Endothelial cell of umbilical vein (primary cell): ENCODE measurements at regions not wholly inside any gene's neighbourhood (a gene's known extent, or its start where the extent isn't known, plus 50 kb on each side); places are given as distances from the start of the nearest gene placed in this dataset.

Source experiments
- BruUV-seq: library from RNA; stranded (reverse); fragments of 400-500 nt; replicated peaks from 2 replicates; lab custom pipeline; 2021; lab: Mats Ljungman, UMichigan
- CTCF ChIA-PET: fragments of 300-600, 350-600 bp; sonication (Branson Sonifier 250); formaldehyde crosslinking; loops from one replicate; lab custom pipeline; 2021; ENCODE audit warnings: antibody characterized with exemption, inconsistent platforms; lab: Charles Lee
- POLR2A ChIA-PET: fragments of 300-600, 350-600 bp; sonication (Branson Sonifier 250); formaldehyde crosslinking; loops from one replicate; lab custom pipeline; 2021; ENCODE audit warnings: antibody characterized with exemption, inconsistent platforms; lab: Charles Lee
- DNase-seq: peaks from one replicate; pipeline ENCODE4 v3.0.0-alpha.2; 2011; ENCODE audit warnings: low read depth, low spot score
- FAIRE-seq: peaks from 2 replicates; lab custom pipeline; 2011; peaks lifted over from hg19 to GRCh38; lab: Jason Lieb, UNC
- H2AFZ ChIP-seq: 2 replicates; pipeline ENCODE4 v1.6.0; 2012; ENCODE audit warnings: low read depth, low read length, control low read depth, inconsistent platforms
- H3K27ac ChIP-seq: 2 replicates; pipeline ENCODE4 v1.5.1; 2011; ENCODE audit warnings: low read depth, mild to moderate bottlenecking, control low read depth, low read length, moderate library complexity; ENCODE audit not compliant: insufficient read depth
- H3K27me3 ChIP-seq, 2 experiments: 2 replicates each; pipeline versions ENCODE4 v1.6.0 to v1.6.1; 2011; ENCODE audit warnings: low read length in 2 of 2, mixed read lengths in 1 of 2; ENCODE audit not compliant: control insufficient read depth in 2 of 2, insufficient read depth in 2 of 2
- H3K36me3 ChIP-seq, 2 experiments: 2 replicates in 1 of 2; 3 replicates in 1 of 2; pipeline ENCODE4 v1.5.1; 2011; ENCODE audit warnings: low read length in 2 of 2, mild to moderate bottlenecking in 1 of 2, moderate library complexity in 1 of 2; ENCODE audit not compliant: control insufficient read depth in 2 of 2, insufficient read depth in 2 of 2; ENCODE audit errors: extremely low read depth in 1 of 2
- H3K4me1 ChIP-seq: 3 replicates; pipeline ENCODE4 v1.5.1; 2011; ENCODE audit warnings: mild to moderate bottlenecking, low read length; ENCODE audit not compliant: control insufficient read depth, insufficient read depth; ENCODE audit errors: extremely low read depth
- H3K4me2 ChIP-seq: 2 replicates; pipeline ENCODE4 v1.6.1; 2011; ENCODE audit warnings: low read length, control low read depth, mixed read lengths; ENCODE audit not compliant: insufficient read depth
- H3K4me3 ChIP-seq, 3 experiments: fragments of 200-600 bp in 1 of 3; sonication (generic), shearing (Covaris generic) in 1 of 3; replicated peaks in 1 of 3; 2 replicates each; pipeline ENCODE4 v1.5.1; 2011 to 2016; ENCODE audit warnings: control low read depth in 3 of 3, low read length in 3 of 3, mild to moderate bottlenecking in 2 of 3, inconsistent platforms in 1 of 3, low read depth in 1 of 3, moderate library complexity in 1 of 3; ENCODE audit not compliant: insufficient read depth in 1 of 3
- H3K79me2 ChIP-seq: 2 replicates; pipeline ENCODE4 v1.6.0; 2012; ENCODE audit warnings: low read length, inconsistent platforms; ENCODE audit not compliant: control insufficient read depth, insufficient read depth
- H3K9ac ChIP-seq: replicated peaks from 2 replicates; pipeline ENCODE3; 2011; ENCODE audit warnings: low read length, control low read depth; ENCODE audit not compliant: insufficient read depth; ENCODE audit errors: extremely low read depth
- H3K9me1 ChIP-seq: replicated peaks from 3 replicates; pipeline ENCODE4 v1.6.0; 2011; ENCODE audit warnings: mild to moderate bottlenecking, low read length; ENCODE audit not compliant: control insufficient read depth, insufficient read depth; ENCODE audit errors: extremely low read depth
- H3K9me3 ChIP-seq: replicated peaks from 2 replicates; pipeline ENCODE4 v1.5.1; 2012; ENCODE audit warnings: low read length, inconsistent platforms; ENCODE audit not compliant: control insufficient read depth, insufficient read depth
- H4K20me1 ChIP-seq: replicated peaks from 2 replicates; pipeline ENCODE3; 2011; ENCODE audit warnings: mild to moderate bottlenecking, low read length; ENCODE audit not compliant: control insufficient read depth, insufficient read depth; ENCODE audit errors: extremely low read depth
- EZH2 ChIP-seq: IDR thresholded peaks from 2 replicates; pipeline ENCODE4 v1.6.1; 2012; ENCODE audit warnings: borderline replicate concordance, low read depth, mild to moderate bottlenecking, moderate library complexity, low read length, inconsistent platforms; ENCODE audit not compliant: severe bottlenecking
- FOS ChIP-seq: IDR thresholded peaks from 2 replicates; pipeline ENCODE4 v1.6.1; 2011; ENCODE audit warnings: mild to moderate bottlenecking, low read length, moderate library complexity, borderline replicate concordance; ENCODE audit not compliant: insufficient read depth
- JUN ChIP-seq: IDR thresholded peaks from 2 replicates; pipeline ENCODE4 v1.6.1; 2011; ENCODE audit warnings: borderline replicate concordance, low read depth; ENCODE audit not compliant: insufficient read length, insufficient read depth
- MYC ChIP-seq: IDR thresholded peaks from one replicate; pipeline ENCODE4 v1.6.1; 2011; ENCODE audit warnings: mild to moderate bottlenecking, low read depth, low read length
- POLR2AphosphoS5 ChIP-seq: IDR thresholded peaks from 2 replicates; pipeline ENCODE4 v1.6.1; 2012; ENCODE audit warnings: low read depth, mild to moderate bottlenecking, control low read depth, low read length, moderate library complexity; ENCODE audit not compliant: insufficient read depth
- dilution Hi-C: fragments of 300-500 bp; cut with MboI; formaldehyde crosslinking; loops from one replicate; pipeline ENCODE4 v1.15.0; 2019; ENCODE audit warnings: low sequenced_read_pairs; ENCODE audit not compliant: extremely low pct_ligation_motif_present
- intact Hi-C: fragments of 100-400 bp; cut with micrococcal nuclease; formaldehyde crosslinking; loops from one replicate; pipeline ENCODE4 v1.10.0; 2022
- TF ChIP-seq, protein P1 (sequence below), 2 donors: IDR thresholded peaks; 1 replicate in 1 of 2; 2 replicates in 1 of 2; pipeline ENCODE4 v1.5.1; 2011; ENCODE audit warnings: low read length in 2 of 2, mild to moderate bottlenecking in 2 of 2, moderate library complexity in 2 of 2, control low read depth in 1 of 2, inconsistent platforms in 1 of 2, low read depth in 1 of 2; ENCODE audit not compliant: insufficient read depth in 1 of 2; ENCODE audit errors: extremely low read depth in 1 of 2
- TF ChIP-seq, protein P2 (sequence below): IDR thresholded peaks from 2 replicates; pipeline ENCODE4 v1.6.1; 2011; ENCODE audit not compliant: insufficient read depth, insufficient read length

DNA sequence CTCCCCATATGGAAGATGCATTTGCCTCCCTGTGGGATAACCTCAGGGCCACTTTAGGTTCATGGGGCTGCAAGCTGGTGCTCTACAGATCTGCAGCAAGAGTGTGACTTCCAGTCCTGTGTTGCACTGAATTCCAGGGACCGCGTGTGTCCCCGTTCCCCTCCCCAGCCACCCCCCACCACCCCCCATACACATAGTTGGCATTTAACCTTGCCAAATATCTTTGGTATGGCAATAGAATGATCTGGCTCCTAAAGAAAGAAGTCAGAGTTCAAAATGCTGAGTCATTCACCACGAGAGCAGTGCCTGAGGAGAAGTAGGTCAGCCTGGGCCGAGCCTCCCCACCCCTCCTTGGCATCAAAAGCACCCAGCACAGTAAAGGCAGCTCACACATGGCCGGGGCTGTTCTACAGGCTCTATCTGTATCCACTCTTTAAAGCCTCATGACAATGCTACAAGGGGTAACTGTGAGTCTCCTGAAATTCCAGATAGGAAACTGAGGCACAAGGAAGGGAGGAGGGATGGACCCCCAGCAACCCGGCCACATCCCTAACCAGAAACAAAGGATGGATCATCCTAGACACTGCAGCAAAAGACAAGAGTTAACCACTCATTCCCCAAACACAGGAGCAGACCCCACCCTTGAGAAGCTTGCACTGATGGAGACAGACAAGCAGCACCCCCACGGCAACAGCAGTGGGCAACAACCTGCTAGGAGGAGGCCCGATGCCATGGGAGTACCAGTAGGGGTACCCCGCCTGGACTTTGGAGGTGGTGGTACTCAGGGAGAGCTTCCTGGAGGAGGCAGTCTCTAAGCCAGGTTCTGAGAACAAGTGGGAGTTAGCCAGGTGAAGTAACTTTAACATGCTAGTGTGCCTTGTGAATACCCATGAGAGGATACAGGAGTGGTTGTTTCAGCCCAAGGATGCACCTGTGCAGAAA, 70.3 kb upstream of the NANOS1 start:
- FAIRE-seq, result no peak
- no peak overlapping the region for H3K27ac ChIP-seq
- TF ChIP-seq, protein P1, sequence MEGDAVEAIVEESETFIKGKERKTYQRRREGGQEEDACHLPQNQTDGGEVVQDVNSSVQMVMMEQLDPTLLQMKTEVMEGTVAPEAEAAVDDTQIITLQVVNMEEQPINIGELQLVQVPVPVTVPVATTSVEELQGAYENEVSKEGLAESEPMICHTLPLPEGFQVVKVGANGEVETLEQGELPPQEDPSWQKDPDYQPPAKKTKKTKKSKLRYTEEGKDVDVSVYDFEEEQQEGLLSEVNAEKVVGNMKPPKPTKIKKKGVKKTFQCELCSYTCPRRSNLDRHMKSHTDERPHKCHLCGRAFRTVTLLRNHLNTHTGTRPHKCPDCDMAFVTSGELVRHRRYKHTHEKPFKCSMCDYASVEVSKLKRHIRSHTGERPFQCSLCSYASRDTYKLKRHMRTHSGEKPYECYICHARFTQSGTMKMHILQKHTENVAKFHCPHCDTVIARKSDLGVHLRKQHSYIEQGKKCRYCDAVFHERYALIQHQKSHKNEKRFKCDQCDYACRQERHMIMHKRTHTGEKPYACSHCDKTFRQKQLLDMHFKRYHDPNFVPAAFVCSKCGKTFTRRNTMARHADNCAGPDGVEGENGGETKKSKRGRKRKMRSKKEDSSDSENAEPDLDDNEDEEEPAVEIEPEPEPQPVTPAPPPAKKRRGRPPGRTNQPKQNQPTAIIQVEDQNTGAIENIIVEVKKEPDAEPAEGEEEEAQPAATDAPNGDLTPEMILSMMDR (IDR thresholded peaks at IDR 0.05; ENCODE audit: extremely low read depth in 1 of 2, insufficient read depth in 1 of 2, low read depth in 1 of 2, low read length in 2 of 2), result no peak
- TF ChIP-seq EZH2, result no peak
- TF ChIP-seq, protein P2, sequence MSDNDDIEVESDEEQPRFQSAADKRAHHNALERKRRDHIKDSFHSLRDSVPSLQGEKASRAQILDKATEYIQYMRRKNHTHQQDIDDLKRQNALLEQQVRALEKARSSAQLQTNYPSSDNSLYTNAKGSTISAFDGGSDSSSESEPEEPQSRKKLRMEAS, result no peak
- no peak for TF ChIP-seq POLR2AphosphoS5
- TF ChIP-seq FOS, result no peak
- TF ChIP-seq MYC, result no peak
- TF ChIP-seq JUN, result no peak
- BruUV-seq, result no TSS peak
- no peaks in the 10 kb centered on the region for H3K27me3 ChIP-seq
- H2AFZ ChIP-seq, result no peak overlapping the region
- H3K36me3 ChIP-seq, result no peaks in the 10 kb centered on the region
- no peaks in the 10 kb centered on the region for H3K9me1 ChIP-seq
- dilution Hi-C loops (no loop called here), intact Hi-C loops (no loop called here)
- no peak overlapping the region for H3K4me2 ChIP-seq
- H4K20me1 ChIP-seq, result no peaks in the 10 kb centered on the region
- no peak overlapping the region for H3K9ac ChIP-seq
- POLR2A ChIA-PET, result no interaction called here
- H3K4me1 ChIP-seq, result no peaks in the 10 kb centered on the region
- CTCF ChIA-PET, result no interaction called here
- no peaks in the 10 kb centered on the region for H3K9me3 ChIP-seq
- no peak for DNase-seq
- no peaks in the 10 kb centered on the region for H3K79me2 ChIP-seq
- no peak overlapping the region for H3K4me3 ChIP-seq
